Fibroblast of villous mesenchyme (primary cell): ENCODE measurements at regions not wholly inside any gene's neighbourhood (a gene's known extent, or its start where the extent isn't known, plus 50 kb on each side); places are given as distances from the start of the nearest gene placed in this dataset.

Experiments used
- DNase-seq: peaks from one replicate; pipeline ENCODE4 v3.0.0-alpha.2; 2010; ENCODE audit warnings: low read depth
- H3K4me3 ChIP-seq: 2 replicates; pipeline ENCODE4 v1.5.1; 2011; ENCODE audit warnings: low read depth, mild to moderate bottlenecking, low read length
- TF ChIP-seq, protein P1 (sequence below): IDR thresholded peaks from 2 replicates; pipeline ENCODE4 v1.5.1; 2012; ENCODE audit warnings: low read depth, mild to moderate bottlenecking, low read length; ENCODE audit not compliant: insufficient read depth

DNA sequence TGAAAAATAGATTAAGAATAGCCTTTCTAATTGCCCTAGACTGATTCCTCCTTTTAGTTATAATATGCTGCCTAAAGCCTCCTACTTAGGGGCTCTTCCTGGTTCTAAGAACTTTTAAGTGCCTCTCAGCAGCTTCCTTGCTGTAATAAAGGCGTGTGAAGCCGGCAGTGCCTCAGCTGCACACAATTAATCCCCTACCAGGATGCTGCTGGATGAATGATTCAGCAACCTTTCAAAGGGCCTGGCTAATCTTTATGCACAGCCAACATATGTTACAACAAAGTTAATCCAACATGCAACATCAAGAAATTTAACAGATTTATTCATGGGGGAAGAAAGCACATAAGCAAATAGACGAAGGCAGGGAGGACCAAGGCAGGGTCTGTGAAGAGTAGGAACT is 145.2 kb downstream of the PMP22 start:
- peak; percentile 22 for DNase-seq
- TF ChIP-seq, protein P1, sequence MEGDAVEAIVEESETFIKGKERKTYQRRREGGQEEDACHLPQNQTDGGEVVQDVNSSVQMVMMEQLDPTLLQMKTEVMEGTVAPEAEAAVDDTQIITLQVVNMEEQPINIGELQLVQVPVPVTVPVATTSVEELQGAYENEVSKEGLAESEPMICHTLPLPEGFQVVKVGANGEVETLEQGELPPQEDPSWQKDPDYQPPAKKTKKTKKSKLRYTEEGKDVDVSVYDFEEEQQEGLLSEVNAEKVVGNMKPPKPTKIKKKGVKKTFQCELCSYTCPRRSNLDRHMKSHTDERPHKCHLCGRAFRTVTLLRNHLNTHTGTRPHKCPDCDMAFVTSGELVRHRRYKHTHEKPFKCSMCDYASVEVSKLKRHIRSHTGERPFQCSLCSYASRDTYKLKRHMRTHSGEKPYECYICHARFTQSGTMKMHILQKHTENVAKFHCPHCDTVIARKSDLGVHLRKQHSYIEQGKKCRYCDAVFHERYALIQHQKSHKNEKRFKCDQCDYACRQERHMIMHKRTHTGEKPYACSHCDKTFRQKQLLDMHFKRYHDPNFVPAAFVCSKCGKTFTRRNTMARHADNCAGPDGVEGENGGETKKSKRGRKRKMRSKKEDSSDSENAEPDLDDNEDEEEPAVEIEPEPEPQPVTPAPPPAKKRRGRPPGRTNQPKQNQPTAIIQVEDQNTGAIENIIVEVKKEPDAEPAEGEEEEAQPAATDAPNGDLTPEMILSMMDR: no peak
- H3K4me3 ChIP-seq: no peak overlapping the region

DNA sequence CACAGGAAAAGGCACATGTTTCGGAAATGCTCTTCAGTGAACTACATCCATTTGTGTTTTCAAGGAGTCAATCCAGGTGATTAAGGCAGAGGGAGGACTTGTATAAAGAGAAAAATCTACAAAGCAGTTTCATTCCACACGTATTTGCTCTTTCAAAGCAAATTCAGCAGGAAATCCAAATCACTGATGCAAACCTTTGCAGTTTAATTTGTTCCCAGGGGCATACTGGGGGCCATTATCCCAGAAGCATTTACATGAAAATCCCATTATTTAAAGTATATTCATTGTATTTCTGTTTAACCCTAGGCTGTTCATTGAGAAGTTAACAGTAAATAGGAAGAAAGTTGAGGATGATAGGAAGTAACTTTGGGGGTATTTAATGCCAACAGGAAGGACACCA is 147.9 kb downstream of the PMP22 start:
- TF ChIP-seq, protein P1: no peak
- H3K4me3 ChIP-seq: no peak overlapping the region
- DNase-seq: no peak

DNA sequence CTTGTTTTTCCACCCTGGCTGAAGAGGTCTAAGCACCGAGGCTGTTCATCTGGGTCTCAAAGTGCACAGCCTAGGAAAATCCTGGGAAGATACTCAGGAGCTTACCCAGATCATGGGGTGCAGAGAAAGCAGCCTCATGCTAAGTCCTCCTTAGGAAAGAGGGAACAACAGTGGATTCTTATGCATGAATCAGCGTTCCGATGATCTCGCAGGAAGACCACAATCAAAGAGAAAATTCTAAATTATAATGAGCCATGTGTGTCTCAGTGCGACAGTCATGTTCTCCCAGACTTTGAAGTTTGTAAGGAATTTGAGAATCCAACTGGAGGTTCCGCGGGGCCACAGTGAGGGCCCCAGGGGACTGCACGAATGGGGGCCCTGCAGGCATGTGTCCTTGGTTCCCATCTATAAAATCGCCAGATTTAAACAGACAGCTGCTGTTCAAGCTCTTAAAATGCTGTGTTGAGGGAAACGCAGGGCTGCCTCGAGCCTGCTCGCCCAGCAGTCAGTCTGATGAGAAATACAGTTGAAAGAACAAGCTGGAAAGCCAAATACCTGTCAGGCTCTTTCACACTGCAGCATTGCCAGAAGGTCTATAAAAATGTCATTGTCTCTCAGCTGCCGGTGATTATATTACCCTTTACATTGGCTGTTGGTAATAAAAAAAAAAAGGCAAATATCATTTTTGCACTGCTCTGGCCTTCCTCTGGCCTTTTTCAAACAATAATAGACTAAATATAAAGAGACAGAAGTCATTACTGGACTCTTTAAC is 152.1 kb downstream of the PMP22 start:
- TF ChIP-seq, protein P1: no peak
- no peak for DNase-seq
- no peak overlapping the region for H3K4me3 ChIP-seq

DNA sequence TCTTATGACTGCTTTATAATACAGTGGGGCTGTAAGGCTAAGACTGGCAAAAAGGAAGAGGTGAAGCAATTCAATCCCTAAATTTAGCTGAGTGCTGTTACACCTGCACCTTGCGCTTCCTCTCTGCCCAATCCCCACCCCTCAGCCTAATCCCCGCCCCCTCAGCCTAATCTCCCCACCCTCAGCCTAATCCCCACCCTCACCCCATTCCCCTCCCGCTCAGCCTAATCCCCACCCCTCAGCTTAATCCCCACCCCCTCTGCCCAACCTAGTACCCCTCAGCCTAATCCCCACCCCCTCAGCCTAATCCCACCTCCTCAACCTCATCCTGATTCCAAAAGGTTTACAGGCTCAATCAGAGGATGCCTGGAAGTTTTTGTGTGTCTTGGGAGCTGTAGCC is 155.5 kb downstream of the PMP22 start:
- TF ChIP-seq, protein P1: no peak
- DNase-seq: no peak
- no peak overlapping the region for H3K4me3 ChIP-seq

DNA sequence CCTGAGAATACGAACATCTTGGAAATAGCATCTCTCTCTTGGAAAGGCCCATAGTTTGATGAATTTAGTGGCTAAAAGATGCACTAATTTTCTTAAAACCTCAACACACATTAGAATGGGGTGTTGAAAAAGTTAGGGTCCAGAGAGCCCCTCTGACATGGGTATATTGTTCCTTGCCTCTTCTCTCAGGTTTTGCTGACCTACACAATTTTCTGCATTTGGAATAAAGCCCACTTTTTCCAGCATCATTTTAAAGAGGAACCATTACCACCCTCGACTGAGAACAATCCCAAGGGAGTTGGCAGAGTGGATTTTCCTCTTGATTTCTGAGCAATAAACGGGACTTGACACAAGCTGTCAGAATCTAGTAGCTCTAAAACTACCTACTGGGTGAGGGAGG is 156.1 kb downstream of the PMP22 start:
- TF ChIP-seq, protein P1: no peak
- DNase-seq: no peak
- no peak overlapping the region for H3K4me3 ChIP-seq

DNA sequence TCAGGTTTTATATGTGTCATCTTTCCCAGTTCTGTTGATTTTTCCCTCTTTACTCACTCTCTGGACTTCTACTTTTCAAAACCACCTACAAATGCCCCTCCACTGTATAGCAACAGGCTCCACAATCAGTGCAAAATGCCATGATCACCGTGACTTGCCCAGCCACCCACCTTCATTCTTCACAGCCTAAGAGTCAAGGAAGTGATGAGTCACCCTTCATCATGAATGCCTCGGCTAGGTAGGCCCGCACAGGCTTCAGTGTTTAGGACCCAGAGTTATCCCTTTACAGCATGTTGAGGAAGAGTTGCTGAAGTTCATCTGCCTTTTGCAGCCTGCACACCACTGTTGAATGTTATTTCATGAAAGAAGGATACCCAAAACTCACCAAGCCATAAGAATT is 158.6 kb downstream of the PMP22 start:
- no peak overlapping the region for H3K4me3 ChIP-seq
- TF ChIP-seq, protein P1: no peak
- DNase-seq: no peak

DNA sequence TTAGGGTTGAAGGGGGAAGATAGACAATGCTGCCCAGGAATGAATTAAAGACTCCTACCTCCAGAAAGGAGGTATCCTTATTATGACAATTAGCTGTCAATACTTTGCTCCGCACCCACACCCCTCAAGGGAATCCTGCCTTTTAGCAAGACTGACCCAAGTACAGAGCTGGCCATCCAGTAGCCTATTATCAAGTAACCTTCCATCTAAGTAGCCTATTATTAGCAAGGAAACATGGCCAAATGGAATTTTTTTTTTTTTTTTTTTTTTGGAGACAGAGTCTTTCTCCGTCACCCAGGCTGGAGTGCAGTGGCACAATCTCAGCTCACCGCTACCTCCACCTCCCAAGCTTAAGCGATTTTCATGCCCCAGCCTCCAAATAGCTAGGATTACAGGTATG is 161.3 kb downstream of the PMP22 start:
- H3K4me3 ChIP-seq: no peak overlapping the region
- TF ChIP-seq, protein P1: no peak
- no peak for DNase-seq
